ENCODE measurements at regions not wholly inside any gene's neighbourhood (a gene's known extent, or its start where the extent isn't known, plus 50 kb on each side); places are given as distances from the start of the nearest gene placed in this dataset.
A peak's percentile ranks its signal among the peaks of the same experiment; 100 is the strongest.

DNA sequence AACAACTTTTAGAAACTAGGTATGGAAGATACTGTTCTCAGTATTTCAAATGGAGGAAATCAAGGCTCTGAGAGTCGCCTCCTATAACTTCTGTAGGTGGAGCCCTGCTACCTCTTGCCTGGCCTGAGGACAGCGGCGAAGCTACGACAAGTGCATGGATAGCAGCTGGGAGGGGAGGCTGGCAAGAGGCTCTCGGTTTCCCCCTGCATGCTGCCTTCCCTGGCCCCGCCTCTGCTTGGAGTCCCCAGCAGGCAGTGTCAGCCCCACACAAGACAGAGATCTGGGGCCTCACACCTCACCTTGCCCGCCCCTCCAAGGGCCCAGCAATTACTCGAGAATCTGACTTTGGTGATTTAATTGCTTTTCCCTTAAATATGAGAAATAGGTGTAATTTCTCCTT is 107.6 kb upstream of the POU3F3 start:
- Histone ChIP-seq H3K27ac (no peak overlapping the region), H2AFZ (replicated peaks) (no peak overlapping the region), H3K9ac (no peak overlapping the region), H3K27me3 (no peaks in the 10 kb centered on the region), H3F3A (ENCODE audit: low read depth) (no peaks in the 10 kb centered on the region), H3K4me3 (no peak overlapping the region), H4K20me1 (ENCODE audit: low read depth) (no peaks in the 10 kb centered on the region), H3K9me3 (ENCODE audit: low read depth) (no peaks in the 10 kb centered on the region), H3K4me2 (no peak overlapping the region), H3K79me2 (ENCODE audit: low read depth) (no peaks in the 10 kb centered on the region), H3K4me1 (peaks cover 16% of the 10 kb centered on the region), H3K36me3 (no peaks in the 10 kb centered on the region)
- Mint-ChIP-seq H3K9me3 (peaks cover 7% of the 10 kb centered on the region), H3K4me3 (no peak overlapping the region), H3K36me3 (no peaks in the 10 kb centered on the region), H3K4me1 (peaks cover 27% of the 10 kb centered on the region), H3K27ac (no peak overlapping the region), H3K27me3 (ENCODE audit: insufficient read depth, low read depth) (peaks cover 6% of the 10 kb centered on the region)
- TF ChIP-seq, protein P1, sequence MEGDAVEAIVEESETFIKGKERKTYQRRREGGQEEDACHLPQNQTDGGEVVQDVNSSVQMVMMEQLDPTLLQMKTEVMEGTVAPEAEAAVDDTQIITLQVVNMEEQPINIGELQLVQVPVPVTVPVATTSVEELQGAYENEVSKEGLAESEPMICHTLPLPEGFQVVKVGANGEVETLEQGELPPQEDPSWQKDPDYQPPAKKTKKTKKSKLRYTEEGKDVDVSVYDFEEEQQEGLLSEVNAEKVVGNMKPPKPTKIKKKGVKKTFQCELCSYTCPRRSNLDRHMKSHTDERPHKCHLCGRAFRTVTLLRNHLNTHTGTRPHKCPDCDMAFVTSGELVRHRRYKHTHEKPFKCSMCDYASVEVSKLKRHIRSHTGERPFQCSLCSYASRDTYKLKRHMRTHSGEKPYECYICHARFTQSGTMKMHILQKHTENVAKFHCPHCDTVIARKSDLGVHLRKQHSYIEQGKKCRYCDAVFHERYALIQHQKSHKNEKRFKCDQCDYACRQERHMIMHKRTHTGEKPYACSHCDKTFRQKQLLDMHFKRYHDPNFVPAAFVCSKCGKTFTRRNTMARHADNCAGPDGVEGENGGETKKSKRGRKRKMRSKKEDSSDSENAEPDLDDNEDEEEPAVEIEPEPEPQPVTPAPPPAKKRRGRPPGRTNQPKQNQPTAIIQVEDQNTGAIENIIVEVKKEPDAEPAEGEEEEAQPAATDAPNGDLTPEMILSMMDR (IDR thresholded peaks at IDR 0.05) = no peak
- TF ChIP-seq EZH2phosphoT487 (IDR thresholded peaks at IDR 0.05) = no peak
- no peak for TF ChIP-seq EZH2 (IDR thresholded peaks at IDR 0.05)
- DNase-seq (ENCODE audit: low spot score) = peak; percentile 26

DNA sequence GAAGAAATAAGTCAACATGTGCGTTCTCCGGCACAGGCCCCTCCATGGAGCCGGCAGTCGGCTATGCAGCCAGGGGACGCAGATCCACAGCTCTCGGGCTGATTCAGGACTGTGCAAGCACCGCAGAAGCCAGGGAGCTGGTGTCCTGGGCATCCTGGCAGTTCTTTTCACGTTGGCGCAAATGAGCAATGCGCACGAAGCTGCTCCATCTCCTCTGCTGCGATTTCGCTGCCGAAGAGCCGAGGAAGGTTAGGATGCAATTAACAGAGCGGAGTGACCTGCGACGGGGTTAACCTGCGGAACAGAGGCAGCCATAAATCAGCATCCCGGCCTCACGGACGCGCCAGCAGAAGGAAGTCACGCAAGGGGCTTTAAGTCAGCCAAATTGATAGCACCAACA is 107.1 kb upstream of the POU3F3 start:
- H3F3A ChIP-seq (ENCODE audit: low read depth) = no peaks in the 10 kb centered on the region
- Mint-ChIP-seq H3K36me3 (no peaks in the 10 kb centered on the region), H3K27ac (no peak overlapping the region), H3K4me3 (no peak overlapping the region), H3K4me1 (peaks cover 26% of the 10 kb centered on the region), H3K27me3 (ENCODE audit: insufficient read depth, low read depth) (peaks cover 6% of the 10 kb centered on the region), H3K9me3 (peaks cover 7% of the 10 kb centered on the region)
- H3K27ac ChIP-seq = no peak overlapping the region
- H3K4me1 ChIP-seq = peaks cover 16% of the 10 kb centered on the region
- DNase-seq (ENCODE audit: low spot score) = no peak
- H3K27me3 ChIP-seq = no peaks in the 10 kb centered on the region
- TF ChIP-seq, protein P1 (IDR thresholded peaks at IDR 0.05) = no peak
- no peak for TF ChIP-seq EZH2 (IDR thresholded peaks at IDR 0.05)
- no peak for TF ChIP-seq EZH2phosphoT487 (IDR thresholded peaks at IDR 0.05)
- H4K20me1 ChIP-seq (ENCODE audit: low read depth) = no peaks in the 10 kb centered on the region
- H3K79me2 ChIP-seq (ENCODE audit: low read depth) = no peaks in the 10 kb centered on the region
- no peak overlapping the region for H3K4me2 ChIP-seq
- no peak overlapping the region for H2AFZ ChIP-seq (replicated peaks)
- no peaks in the 10 kb centered on the region for H3K9me3 ChIP-seq (ENCODE audit: low read depth)
- H3K9ac ChIP-seq = no peak overlapping the region
- no peaks in the 10 kb centered on the region for H3K36me3 ChIP-seq
- H3K4me3 ChIP-seq = no peak overlapping the region

DNA sequence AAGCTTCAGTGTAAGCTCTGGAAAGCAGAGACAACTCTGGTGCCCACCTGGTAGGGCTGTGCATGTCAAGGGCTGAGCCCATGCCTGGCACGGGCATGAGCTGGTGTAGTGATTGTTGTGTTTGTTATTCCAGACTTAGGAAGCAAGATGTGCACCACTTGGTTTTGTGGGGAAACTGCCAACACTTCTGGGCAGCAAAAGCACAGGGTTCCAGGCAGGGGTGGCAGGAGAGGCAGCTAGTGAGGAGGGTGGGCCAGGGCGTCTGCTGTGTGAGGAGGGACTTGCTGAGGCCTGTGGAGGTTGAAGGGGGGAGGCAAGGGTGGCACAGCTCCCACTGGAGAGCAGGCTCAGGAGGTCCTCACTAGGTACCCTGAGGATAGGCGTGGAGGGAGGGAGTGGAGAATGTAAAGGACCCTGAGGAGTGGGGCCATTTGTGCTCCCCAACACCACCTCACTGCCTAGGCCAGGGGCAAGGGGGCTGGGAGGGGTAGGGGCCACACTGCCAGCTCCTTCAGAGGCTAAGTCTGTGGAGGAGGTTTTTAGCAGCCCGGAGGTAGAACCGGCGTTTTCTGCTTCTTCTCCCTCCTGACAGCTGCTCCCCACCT is 104.0 kb upstream of the POU3F3 start:
- peaks cover 27% of the 10 kb centered on the region for H3K4me1 Mint-ChIP-seq
- H3K27me3 Mint-ChIP-seq (ENCODE audit: insufficient read depth, low read depth) = peaks cover 8% of the 10 kb centered on the region
- peaks cover 1% of the 10 kb centered on the region for H3K9me3 Mint-ChIP-seq
- peaks cover 16% of the 10 kb centered on the region for H3K4me1 ChIP-seq
- no peaks in the 10 kb centered on the region for H3K36me3 ChIP-seq
- no peaks in the 10 kb centered on the region for H3F3A ChIP-seq (ENCODE audit: low read depth)
- H3K4me3 ChIP-seq = no peak overlapping the region
- H3K4me2 ChIP-seq = no peak overlapping the region
- no peaks in the 10 kb centered on the region for H3K9me3 ChIP-seq (ENCODE audit: low read depth)
- H4K20me1 ChIP-seq (ENCODE audit: low read depth) = no peaks in the 10 kb centered on the region
- no peaks in the 10 kb centered on the region for H3K27me3 ChIP-seq
- peak overlapping the region; percentile 22 for H3K27ac Mint-ChIP-seq
- H3K36me3 Mint-ChIP-seq = no peaks in the 10 kb centered on the region
- TF ChIP-seq EZH2phosphoT487 (IDR thresholded peaks at IDR 0.05) (no peak), EZH2 (IDR thresholded peaks at IDR 0.05) (no peak)
- TF ChIP-seq, protein P1 (IDR thresholded peaks at IDR 0.05) = no peak
- DNase-seq (ENCODE audit: low spot score) = no peak
- no peak overlapping the region for H3K27ac ChIP-seq
- H3K4me3 Mint-ChIP-seq = no peak overlapping the region
- H3K9ac ChIP-seq = no peak overlapping the region
- no peaks in the 10 kb centered on the region for H3K79me2 ChIP-seq (ENCODE audit: low read depth)
- H2AFZ ChIP-seq (replicated peaks) = no peak overlapping the region

Data from neural progenitor cell (in vitro differentiated cells).